ENCODE measurements at regions not wholly inside any gene's neighbourhood (a gene's known extent, or its start where the extent isn't known, plus 50 kb on each side); places are given as distances from the start of the nearest gene placed in this dataset.

- Histone ChIP-seq H3K27me3 (ENCODE audit: low read length) (no peaks in the 10 kb centered on the region), H3K4me2 (ENCODE audit: low read depth, low read length, poor library complexity, severe bottlenecking) (no peak overlapping the region), H3K79me2 (ENCODE audit: low read length) (no peaks in the 10 kb centered on the region), H3K36me3 (ENCODE audit: insufficient read depth, low read length) (no peaks in the 10 kb centered on the region), H3K4me1 (ENCODE audit: low read length) (0 out of 2 replicates have a peak, but pooled peaks cover 3% of the 10 kb centered on the region), H3K4me3 (ENCODE audit: low read length) (no peak overlapping the region), H2AFZ (ENCODE audit: low read length) (no peak overlapping the region), H3K9me2 (replicated peaks; ENCODE audit: insufficient read depth, low read length) (no peaks in the 10 kb centered on the region), H3K27ac (ENCODE audit: low read length) (no peak overlapping the region), H3K9ac (ENCODE audit: low read length) (no peak overlapping the region), H3K9me3 (ENCODE audit: low read length) (no peaks in the 10 kb centered on the region), H4K20me1 (ENCODE audit: insufficient read depth, low read depth, low read length) (no peaks in the 10 kb centered on the region)
- no peak for DNase-seq
These were observed 69.5 kb upstream of the SPTBN1 start for GRCh38 chr2:54386585-54386984.

GRCh38 chr2:54387059-54387991 is 68.8 kb upstream of the SPTBN1 start:
- no peak overlapping the region for H3K4me3 ChIP-seq (ENCODE audit: low read length)

GRCh38 chr2:54388076-54388475 is 68.1 kb upstream of the SPTBN1 start:
- no peaks in the 10 kb centered on the region for H3K79me2 ChIP-seq (ENCODE audit: low read length)
- no peak overlapping the region for H3K9ac ChIP-seq (ENCODE audit: low read length)
- no peaks in the 10 kb centered on the region for H3K36me3 ChIP-seq (ENCODE audit: insufficient read depth, low read length)
- no peak overlapping the region for H3K4me2 ChIP-seq (ENCODE audit: low read depth, low read length, poor library complexity, severe bottlenecking)
- H3K4me1 ChIP-seq (ENCODE audit: low read length), result 0 out of 2 replicates have a peak, but pooled peaks cover 3% of the 10 kb centered on the region
- no peaks in the 10 kb centered on the region for H3K27me3 ChIP-seq (ENCODE audit: low read length)
- H3K4me3 ChIP-seq (ENCODE audit: low read length), result no peak overlapping the region
- no peak for DNase-seq
- H3K9me2 ChIP-seq (replicated peaks; ENCODE audit: insufficient read depth, low read length), result no peaks in the 10 kb centered on the region
- no peaks in the 10 kb centered on the region for H4K20me1 ChIP-seq (ENCODE audit: insufficient read depth, low read depth, low read length)
- no peaks in the 10 kb centered on the region for H3K9me3 ChIP-seq (ENCODE audit: low read length)
- H3K27ac ChIP-seq (ENCODE audit: low read length), result no peak overlapping the region
- H2AFZ ChIP-seq (ENCODE audit: low read length), result no peak overlapping the region

More at GRCh38 chr2:54387059-54387991, 68.8 kb upstream of the SPTBN1 start:
- Histone ChIP-seq H3K9me3 (ENCODE audit: low read length) (no peaks in the 10 kb centered on the region), H3K79me2 (ENCODE audit: low read length) (no peaks in the 10 kb centered on the region), H3K27me3 (ENCODE audit: low read length) (no peaks in the 10 kb centered on the region), H3K4me1 (ENCODE audit: low read length) (0 out of 2 replicates have a peak, but pooled peaks cover 3% of the 10 kb centered on the region), H3K27ac (ENCODE audit: low read length) (no peak overlapping the region), H3K9me2 (replicated peaks; ENCODE audit: insufficient read depth, low read length) (no peaks in the 10 kb centered on the region), H3K4me2 (ENCODE audit: low read depth, low read length, poor library complexity, severe bottlenecking) (no peak overlapping the region), H4K20me1 (ENCODE audit: insufficient read depth, low read depth, low read length) (no peaks in the 10 kb centered on the region), H3K9ac (ENCODE audit: low read length) (no peak overlapping the region), H3K36me3 (ENCODE audit: insufficient read depth, low read length) (no peaks in the 10 kb centered on the region), H2AFZ (ENCODE audit: low read length) (no peak overlapping the region)
- DNase-seq, result no peak

GRCh38 chr2:54392555-54393324 is 63.4 kb upstream of the SPTBN1 start:
- H3K27ac ChIP-seq (ENCODE audit: low read length), result no peak overlapping the region
- no peaks in the 10 kb centered on the region for H4K20me1 ChIP-seq (ENCODE audit: insufficient read depth, low read depth, low read length)
- H3K4me1 ChIP-seq (ENCODE audit: low read length), result 0 out of 2 replicates have a peak, but pooled peaks cover 3% of the 10 kb centered on the region
- H3K4me2 ChIP-seq (ENCODE audit: low read depth, low read length, poor library complexity, severe bottlenecking), result no peak overlapping the region
- H3K4me3 ChIP-seq (ENCODE audit: low read length), result no peak overlapping the region
- no peak for DNase-seq
- H2AFZ ChIP-seq (ENCODE audit: low read length), result no peak overlapping the region
- no peak overlapping the region for H3K9ac ChIP-seq (ENCODE audit: low read length)
- H3K27me3 ChIP-seq (ENCODE audit: low read length), result no peaks in the 10 kb centered on the region
- H3K36me3 ChIP-seq (ENCODE audit: insufficient read depth, low read length), result no peaks in the 10 kb centered on the region
- no peaks in the 10 kb centered on the region for H3K79me2 ChIP-seq (ENCODE audit: low read length)
- H3K9me2 ChIP-seq (replicated peaks; ENCODE audit: insufficient read depth, low read length), result no peaks in the 10 kb centered on the region
- no peaks in the 10 kb centered on the region for H3K9me3 ChIP-seq (ENCODE audit: low read length)

- H3K9ac ChIP-seq (ENCODE audit: low read length), result no peak overlapping the region
These were observed 61.7 kb upstream of the SPTBN1 start for GRCh38 chr2:54394392-54394791.

GRCh38 chr2:54396107-54396506 is 60.0 kb upstream of the SPTBN1 start:
- H3K9me3 ChIP-seq (ENCODE audit: low read length), result no peaks in the 10 kb centered on the region
- H3K4me2 ChIP-seq (ENCODE audit: low read depth, low read length, poor library complexity, severe bottlenecking), result no peak overlapping the region
- DNase-seq, result no peak
- no peaks in the 10 kb centered on the region for H3K9me2 ChIP-seq (replicated peaks; ENCODE audit: insufficient read depth, low read length)
- no peaks in the 10 kb centered on the region for H3K36me3 ChIP-seq (ENCODE audit: insufficient read depth, low read length)
- no peak overlapping the region for H3K9ac ChIP-seq (ENCODE audit: low read length)
- H4K20me1 ChIP-seq (ENCODE audit: insufficient read depth, low read depth, low read length), result no peaks in the 10 kb centered on the region
- no peak overlapping the region for H2AFZ ChIP-seq (ENCODE audit: low read length)
- no peaks in the 10 kb centered on the region for H3K79me2 ChIP-seq (ENCODE audit: low read length)
- no peaks in the 10 kb centered on the region for H3K4me1 ChIP-seq (ENCODE audit: low read length)
- H3K27me3 ChIP-seq (ENCODE audit: low read length), result no peaks in the 10 kb centered on the region
- H3K4me3 ChIP-seq (ENCODE audit: low read length), result no peak overlapping the region
- no peak overlapping the region for H3K27ac ChIP-seq (ENCODE audit: low read length)

More at GRCh38 chr2:54394392-54394791, 61.7 kb upstream of the SPTBN1 start:
- peak overlapping the region; percentile 17 for H3K4me2 ChIP-seq (ENCODE audit: low read depth, low read length, poor library complexity, severe bottlenecking)
- H3K79me2 ChIP-seq (ENCODE audit: low read length), result no peaks in the 10 kb centered on the region
- H2AFZ ChIP-seq (ENCODE audit: low read length), result peak overlapping the region; percentile 39; the same call in 1 of the 2 replicates
- no peak overlapping the region for H3K27ac ChIP-seq (ENCODE audit: low read length)
- no peaks in the 10 kb centered on the region for H3K9me3 ChIP-seq (ENCODE audit: low read length)
- H3K4me3 ChIP-seq (ENCODE audit: low read length), result no peak overlapping the region
- H3K4me1 ChIP-seq (ENCODE audit: low read length), result 0 out of 2 replicates have a peak, but pooled peaks cover 3% of the 10 kb centered on the region
- H3K27me3 ChIP-seq (ENCODE audit: low read length), result no peaks in the 10 kb centered on the region
- no peaks in the 10 kb centered on the region for H3K9me2 ChIP-seq (replicated peaks; ENCODE audit: insufficient read depth, low read length)
- no peaks in the 10 kb centered on the region for H4K20me1 ChIP-seq (ENCODE audit: insufficient read depth, low read depth, low read length)
- no peaks in the 10 kb centered on the region for H3K36me3 ChIP-seq (ENCODE audit: insufficient read depth, low read length)
- DNase-seq, result no peak

- H3K9me2 ChIP-seq (replicated peaks; ENCODE audit: insufficient read depth, low read length), result no peaks in the 10 kb centered on the region
- H3K4me3 ChIP-seq (ENCODE audit: low read length), result no peak overlapping the region
- DNase-seq, result no peak
- no peaks in the 10 kb centered on the region for H4K20me1 ChIP-seq (ENCODE audit: insufficient read depth, low read depth, low read length)
- no peaks in the 10 kb centered on the region for H3K4me1 ChIP-seq (ENCODE audit: low read length)
- H3K4me2 ChIP-seq (ENCODE audit: low read depth, low read length, poor library complexity, severe bottlenecking), result no peak overlapping the region
- no peak overlapping the region for H2AFZ ChIP-seq (ENCODE audit: low read length)
- no peak overlapping the region for H3K9ac ChIP-seq (ENCODE audit: low read length)
- H3K36me3 ChIP-seq (ENCODE audit: insufficient read depth, low read length), result no peaks in the 10 kb centered on the region
- no peak overlapping the region for H3K27ac ChIP-seq (ENCODE audit: low read length)
- no peaks in the 10 kb centered on the region for H3K9me3 ChIP-seq (ENCODE audit: low read length)
- H3K27me3 ChIP-seq (ENCODE audit: low read length), result no peaks in the 10 kb centered on the region
- no peaks in the 10 kb centered on the region for H3K79me2 ChIP-seq (ENCODE audit: low read length)
These were observed 59.3 kb upstream of the SPTBN1 start for GRCh38 chr2:54396798-54397197.

GRCh38 chr2:54397426-54397825 is 58.7 kb upstream of the SPTBN1 start:
- no peak overlapping the region for H3K4me3 ChIP-seq (ENCODE audit: low read length)
- no peaks in the 10 kb centered on the region for H3K9me2 ChIP-seq (replicated peaks; ENCODE audit: insufficient read depth, low read length)
- H3K9ac ChIP-seq (ENCODE audit: low read length), result no peak overlapping the region
- no peaks in the 10 kb centered on the region for H3K9me3 ChIP-seq (ENCODE audit: low read length)
- no peak overlapping the region for H3K4me2 ChIP-seq (ENCODE audit: low read depth, low read length, poor library complexity, severe bottlenecking)
- H3K27ac ChIP-seq (ENCODE audit: low read length), result no peak overlapping the region
- H3K36me3 ChIP-seq (ENCODE audit: insufficient read depth, low read length), result no peaks in the 10 kb centered on the region
- DNase-seq, result no peak
- no peaks in the 10 kb centered on the region for H3K4me1 ChIP-seq (ENCODE audit: low read length)
- no peaks in the 10 kb centered on the region for H4K20me1 ChIP-seq (ENCODE audit: insufficient read depth, low read depth, low read length)
- no peaks in the 10 kb centered on the region for H3K27me3 ChIP-seq (ENCODE audit: low read length)
- H2AFZ ChIP-seq (ENCODE audit: low read length), result no peak overlapping the region
- no peaks in the 10 kb centered on the region for H3K79me2 ChIP-seq (ENCODE audit: low read length)

Measured in Karpas-422 (cell line).